ENCODE measurements at regions not wholly inside any gene's neighbourhood (a gene's known extent, or its start where the extent isn't known, plus 50 kb on each side); places are given as distances from the start of the nearest gene placed in this dataset.
"Not testable (repeated sequence)": the region's sequence is repeated elsewhere in the genome, so short reads cannot be mapped to it uniquely, and the experiment has no call there.

GRCh38 chr11:87894961-87895360 lies 280.3 kb downstream of the RAB38 start:
- Histone ChIP-seq H3K4me1 (no peaks in the 10 kb centered on the region), H3K9me3 (no peaks in the 10 kb centered on the region), H3K27ac (no peak overlapping the region), H3K4me3 (no peak overlapping the region), H3K27me3 (peaks cover 0 to 9% (median 0%) of the 10 kb centered on the region in 9 donors), H3K36me3 (no peaks in the 10 kb centered on the region)
- WGBS, 4 donors, result 67 to 79% (median 70%) methylated on average over 1 of the region's 1 CpG
- DNase-seq (no peak), ATAC-seq (no peak)
- TF ChIP-seq CTCF (IDR thresholded peaks at IDR 0.05) (no peak), POLR2A (IDR thresholded peaks at IDR 0.05) (no peak)
- intact Hi-C loops (cut with DNase I), result no loop called here

DNA sequence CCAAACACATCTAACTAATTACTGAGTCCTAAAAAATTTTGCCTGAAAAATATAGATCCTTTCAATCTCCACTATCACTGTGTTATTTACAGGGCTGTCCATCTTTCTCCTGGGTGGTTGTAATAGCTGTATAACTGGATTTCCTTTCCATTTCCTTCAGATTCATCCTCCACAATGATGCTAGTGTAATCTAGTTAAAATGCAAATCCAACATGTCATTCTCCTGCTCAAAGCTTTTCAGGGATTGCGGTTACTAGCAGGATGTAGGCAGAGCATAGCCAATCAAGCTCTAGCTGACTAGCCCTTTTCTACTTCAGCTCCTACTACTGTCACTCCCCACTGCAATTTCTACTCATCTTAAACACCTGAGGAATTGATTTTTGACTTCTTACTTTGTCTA lies 283.0 kb downstream of the RAB38 start:
- ATAC-seq (no peak), DNase-seq (no peak)
- Histone ChIP-seq H3K27ac (no peak overlapping the region), H3K4me3 (no peak overlapping the region), H3K27me3 (peaks cover 0 to 9% (median 0%) of the 10 kb centered on the region in 9 donors), H3K9me3 (no peaks in the 10 kb centered on the region), H3K4me1 (no peaks in the 10 kb centered on the region), H3K36me3 (no peaks in the 10 kb centered on the region)
- intact Hi-C loops (cut with DNase I), result no loop called here
- WGBS, 4 donors, result 77 to 88% (median 80%) methylated on average over 1 of the region's 1 CpG
- TF ChIP-seq POLR2A (IDR thresholded peaks at IDR 0.05) (no peak), CTCF (IDR thresholded peaks at IDR 0.05) (no peak)

- TF ChIP-seq POLR2A (IDR thresholded peaks at IDR 0.05) (no peak), CTCF (IDR thresholded peaks at IDR 0.05) (no peak)
- DNase-seq (no peak), ATAC-seq (no peak)
- Histone ChIP-seq H3K4me1 (no peaks in the 10 kb centered on the region), H3K27me3 (peaks cover 0 to 6% (median 0%) of the 10 kb centered on the region in 9 donors), H3K4me3 (no peak overlapping the region), H3K9me3 (no peaks in the 10 kb centered on the region), H3K36me3 (no peaks in the 10 kb centered on the region), H3K27ac (no peak overlapping the region)
- intact Hi-C loops (cut with DNase I), result no loop called here
Measured at GRCh38 chr11:87889126-87889525, 286.1 kb downstream of the RAB38 start.

GRCh38 chr11:87885084-87885483 lies 290.2 kb downstream of the RAB38 start:
- intact Hi-C loops (cut with DNase I); H3K27ac ChIP-seq; H3K36me3 ChIP-seq; H3K9me3 ChIP-seq; ATAC-seq; H3K27me3 ChIP-seq; H3K4me1 ChIP-seq; DNase-seq; H3K4me3 ChIP-seq: not testable (repeated sequence)
- 86 to 97% (median 93%) methylated on average over 1 of the region's 1 CpG for WGBS, 4 donors

- no peak for ATAC-seq
- Histone ChIP-seq H3K9me3 (no peaks in the 10 kb centered on the region), H3K36me3 (no peaks in the 10 kb centered on the region), H3K27me3 (no peaks in the 10 kb centered on the region), H3K4me1 (no peaks in the 10 kb centered on the region), H3K4me3 (no peak overlapping the region), H3K27ac (no peak overlapping the region)
- no peak for DNase-seq
- TF ChIP-seq POLR2A (IDR thresholded peaks at IDR 0.05), result no peak
- no peak for TF ChIP-seq CTCF (IDR thresholded peaks at IDR 0.05)
- 72 to 81% (median 74%) methylated on average over 4 of the region's 4 CpGs for WGBS, 4 donors
- intact Hi-C loops (cut with DNase I), result loop anchor here in 1 of 10 donors (5.0 kb wide), 1 partner anchor 663 kb away; no protein-coding TSS in a partner anchor
Measured at GRCh38 chr11:87879118-87879517, 296.1 kb downstream of the RAB38 start.

Data from heart left ventricle (tissue), 16 donors.